Hepatocyte (in vitro differentiated cells): ENCODE measurements at regions not wholly inside any gene's neighbourhood (a gene's known extent, or its start where the extent isn't known, plus 50 kb on each side); places are given as distances from the start of the nearest gene placed in this dataset.

ENCODE experiments used
- DNase-seq: peaks from one replicate; pipeline ENCODE4 v3.0.0-alpha.2; 2016; ENCODE audit warnings: low spot score
- H2AFZ ChIP-seq: fragments of 200-600 bp; sonication (generic); 2 replicates; pipeline ENCODE4 v1.6.0; 2016; ENCODE audit warnings: antibody characterized with exemption, mild to moderate bottlenecking
- H3K27ac ChIP-seq: fragments of 200-600 bp; sonication (generic); 2 replicates; pipeline ENCODE4 v1.5.1; 2016; ENCODE audit warnings: mild to moderate bottlenecking
- H3K27me3 ChIP-seq: fragments of 200-600 bp; sonication (generic); 2 replicates; pipeline ENCODE4 v1.6.1; 2016
- H3K36me3 ChIP-seq: fragments of 200-600 bp; sonication (generic); replicated peaks from 2 replicates; pipeline ENCODE4 v1.5.1; 2016; ENCODE audit warnings: low read depth; ENCODE audit not compliant: insufficient read depth
- H3K4me1 ChIP-seq: fragments of 200-600 bp; sonication (generic); 2 replicates; pipeline ENCODE4 v1.5.1; 2016; ENCODE audit warnings: mild to moderate bottlenecking, moderate library complexity; ENCODE audit not compliant: insufficient read depth
- H3K4me2 ChIP-seq: fragments of 200-600 bp; sonication (generic); 2 replicates; pipeline ENCODE4 v1.6.0; 2016
- H3K4me3 ChIP-seq: fragments of 200-600 bp; sonication (generic); 2 replicates; pipeline ENCODE4 v1.5.1; 2016; ENCODE audit warnings: mild to moderate bottlenecking
- H3K79me2 ChIP-seq: fragments of 200-600 bp; sonication (generic); 2 replicates; pipeline ENCODE4 v1.6.0; 2017; ENCODE audit warnings: mild to moderate bottlenecking
- H3K9me2 ChIP-seq: fragments of 200-600 bp; sonication (generic); replicated peaks from 2 replicates; pipeline ENCODE4 v1.6.0; 2017; ENCODE audit warnings: mild to moderate bottlenecking; ENCODE audit not compliant: insufficient read depth
- H3K9me3 ChIP-seq: fragments of 200-600 bp; sonication (generic); 2 replicates; pipeline ENCODE4 v1.5.1; 2016; ENCODE audit warnings: low read depth, mild to moderate bottlenecking
- H4K20me1 ChIP-seq: fragments of 200-600 bp; sonication (generic); 2 replicates; pipeline ENCODE4 v1.6.0; 2016; ENCODE audit warnings: mild to moderate bottlenecking; ENCODE audit not compliant: insufficient read depth, poor library complexity, severe bottlenecking
- CTCF ChIP-seq: fragments of 200-600 bp; sonication (generic); IDR thresholded peaks from 2 replicates; pipeline ENCODE4 v1.5.1; 2016; ENCODE audit warnings: antibody characterized with exemption, mild to moderate bottlenecking; ENCODE audit not compliant: poor library complexity
- EZH2 ChIP-seq: fragments of 200-600 bp; sonication (generic); IDR thresholded peaks from 2 replicates; pipeline ENCODE4 v1.6.1; 2016; ENCODE audit warnings: antibody characterized with exemption, mild to moderate bottlenecking, borderline replicate concordance
- EZH2phosphoT487 ChIP-seq: fragments of 200-600 bp; sonication (generic); IDR thresholded peaks from one replicate; pipeline ENCODE4 v1.6.1; 2018; ENCODE audit warnings: antibody characterized with exemption, mild to moderate bottlenecking, low read depth, moderate library complexity; ENCODE audit not compliant: unreplicated experiment, severe bottlenecking
- WGBS: methylation state at CpG from one replicate; pipeline ENCODE4 v1.1.6; 2016; ENCODE audit warnings: low lambda C conversion rate; ENCODE audit errors: missing lambda C conversion rate; 5-methylcytosine and 5-hydroxymethylcytosine counted together

DNA sequence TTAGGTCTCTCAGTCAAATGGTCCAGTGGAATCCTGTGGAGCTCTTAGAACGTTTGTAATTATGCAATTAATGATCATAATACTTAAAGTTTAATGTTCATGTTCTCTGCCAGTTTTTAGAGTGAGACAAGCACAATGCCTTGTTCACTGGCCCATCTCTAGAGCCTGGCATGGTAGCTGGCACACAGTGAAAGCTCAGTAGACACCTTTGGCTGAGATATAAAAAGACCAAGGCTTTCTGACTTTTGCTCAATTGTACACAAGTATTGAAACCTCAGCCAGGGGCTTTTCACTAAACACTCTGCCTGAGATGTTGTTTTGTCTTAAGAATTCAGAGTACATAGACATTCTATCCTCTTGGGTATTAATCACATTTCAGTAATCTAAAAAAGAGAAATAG, 241.8 kb upstream of the ATP2B1 start:
- H3K4me1 ChIP-seq = peaks cover 47% of the 10 kb centered on the region

GRCh38 chr12:89949457-89950195, 241.0 kb upstream of the ATP2B1 start:
- WGBS = 47% methylated on average over 4 of the region's 4 CpGs
- H3K9me3 ChIP-seq = no peaks in the 10 kb centered on the region
- peaks cover 47% of the 10 kb centered on the region for H3K4me1 ChIP-seq
- no peaks in the 10 kb centered on the region for H4K20me1 ChIP-seq
- peak overlapping the region; percentile 86 for H3K27ac ChIP-seq
- no peaks in the 10 kb centered on the region for H3K9me2 ChIP-seq
- DNase-seq = peak; percentile 66
- no peaks in the 10 kb centered on the region for H3K36me3 ChIP-seq
- TF ChIP-seq EZH2 (no peak), CTCF (peak; percentile 37)
- no peaks in the 10 kb centered on the region for H3K79me2 ChIP-seq
- H3K27me3 ChIP-seq = no peaks in the 10 kb centered on the region
- peak overlapping the region; percentile 3 for H3K4me2 ChIP-seq
- H2AFZ ChIP-seq = no peak overlapping the region
- no peak overlapping the region for H3K4me3 ChIP-seq

More for the DNA sequence above, 241.8 kb upstream of the ATP2B1 start:
- no peaks in the 10 kb centered on the region for H4K20me1 ChIP-seq
- H3K27me3 ChIP-seq = no peaks in the 10 kb centered on the region
- no peaks in the 10 kb centered on the region for H3K9me2 ChIP-seq
- 25% methylated on average over 1 of the region's 1 CpG for whole genome bisulfite sequencing
- H3K36me3 ChIP-seq = no peaks in the 10 kb centered on the region
- H2AFZ ChIP-seq = no peak overlapping the region
- no peaks in the 10 kb centered on the region for H3K9me3 ChIP-seq
- H3K4me2 ChIP-seq = peak overlapping the region; percentile 3
- TF ChIP-seq CTCF (no peak), EZH2phosphoT487 (no peak), EZH2 (no peak)
- H3K27ac ChIP-seq = peak overlapping the region; percentile 86
- H3K4me3 ChIP-seq = no peak overlapping the region
- H3K79me2 ChIP-seq = no peaks in the 10 kb centered on the region
- no peak for DNase-seq

DNA sequence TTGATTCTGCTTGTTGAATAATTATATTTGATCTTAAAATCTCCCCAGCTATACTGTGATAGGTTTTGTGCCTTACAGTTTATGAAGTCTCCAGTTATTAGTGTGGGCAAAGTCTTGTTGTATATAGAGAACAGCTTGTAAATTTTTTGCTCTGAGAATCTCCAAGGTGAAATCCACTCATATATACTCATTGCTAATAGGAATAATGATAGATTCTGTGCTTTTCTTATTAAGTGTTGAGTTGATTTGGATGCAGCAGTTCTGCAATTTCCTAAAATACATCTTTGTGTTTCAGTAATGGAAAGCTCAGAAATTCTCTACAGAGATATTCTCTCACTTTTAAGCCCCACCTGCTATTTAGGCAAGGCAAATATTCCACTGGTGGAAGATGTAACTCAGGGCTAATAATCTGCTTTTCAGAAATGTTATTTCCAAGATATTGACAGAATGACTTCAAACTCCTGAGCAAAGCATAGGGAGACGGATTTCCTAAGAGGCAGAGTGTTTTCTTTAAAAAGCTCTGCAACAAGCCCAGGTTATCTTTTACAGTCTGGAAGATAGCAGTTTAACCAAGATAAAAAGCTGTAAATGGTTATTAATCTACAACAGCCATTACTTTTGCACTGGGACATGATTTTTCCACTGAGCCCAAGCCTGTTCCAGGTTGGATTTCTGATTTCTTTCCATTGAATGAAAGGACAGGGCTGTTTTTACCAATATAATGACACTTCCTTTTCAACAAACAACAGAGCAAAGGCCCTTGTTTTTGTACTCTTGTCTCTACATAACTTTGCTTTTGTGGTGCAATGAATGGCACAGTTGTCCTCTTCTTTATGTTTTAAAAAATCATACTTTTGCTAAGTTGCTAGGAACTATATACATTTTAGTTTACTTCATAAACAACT, 239.9 kb upstream of the ATP2B1 start:
- H4K20me1 ChIP-seq = no peaks in the 10 kb centered on the region
- no peaks in the 10 kb centered on the region for H3K27me3 ChIP-seq
- no peaks in the 10 kb centered on the region for H3K79me2 ChIP-seq
- no peaks in the 10 kb centered on the region for H3K36me3 ChIP-seq
- H3K9me2 ChIP-seq = no peaks in the 10 kb centered on the region
- H3K4me1 ChIP-seq = peaks cover 53% of the 10 kb centered on the region
- H3K4me3 ChIP-seq = no peak overlapping the region
- no peak for DNase-seq
- H2AFZ ChIP-seq = no peak overlapping the region
- peak overlapping the region; percentile 36 for H3K4me2 ChIP-seq
- TF ChIP-seq EZH2phosphoT487 = no peak
- 32% methylated on average over 1 of the region's 1 CpG for WGBS
- peak overlapping the region; percentile 86 for H3K27ac ChIP-seq
- no peaks in the 10 kb centered on the region for H3K9me3 ChIP-seq
